Ascending aorta (tissue), 2 donors: ENCODE measurements at regions not wholly inside any gene's neighbourhood (a gene's known extent, or its start where the extent isn't known, plus 50 kb on each side); places are given as distances from the start of the nearest gene placed in this dataset.

Source experiments
- DNase-seq, 2 donors: peaks; one replicate each; pipeline ENCODE4 v3.0.0-alpha.2; 2019; ENCODE audit warnings: low spot score in 2 of 2
- H3K27ac ChIP-seq, 2 donors: fragments of 200-600 bp; sonication (generic); one replicate each; pipeline ENCODE4 v1.5.1; 2016 to 2017; ENCODE audit warnings: mild to moderate bottlenecking in 1 of 2
- H3K27me3 ChIP-seq: fragments of 200-600 bp; sonication (generic); one replicate; pipeline ENCODE4 v1.5.1; 2017
- H3K36me3 ChIP-seq, 2 donors: fragments of 200-600 bp; sonication (generic); one replicate each; pipeline ENCODE4 v1.5.1; 2016
- H3K4me1 ChIP-seq, 2 donors: fragments of 200-600 bp; sonication (generic); one replicate each; pipeline ENCODE4 v1.5.1; 2016 to 2017; ENCODE audit warnings: mild to moderate bottlenecking in 1 of 2
- H3K4me3 ChIP-seq, 2 donors: fragments of 200-600 bp; sonication (generic); one replicate each; pipeline ENCODE4 v1.5.1; 2016 to 2017; ENCODE audit warnings: mild to moderate bottlenecking in 1 of 2
- H3K9me3 ChIP-seq, 2 donors: fragments of 200-600 bp; sonication (generic); one replicate each; pipeline ENCODE4 v1.5.1; 2016
- CTCF ChIP-seq, 3 experiments: fragments of 200-600 bp in 2 of 3; fragments of 450-650 bp in 1 of 3; sonication (generic) in 2 of 3; IDR thresholded peaks; one replicate each; pipeline ENCODE4 v1.5.1; 2016 to 2019; ENCODE audit warnings: antibody characterized with exemption in 3 of 3, mild to moderate bottlenecking in 1 of 3, moderate library complexity in 1 of 3
- intact Hi-C: fragments of 100-400 bp; cut with DNase I; formaldehyde crosslinking; loops from one replicate; pipeline ENCODE4 v1.15.1; 2023

DNA sequence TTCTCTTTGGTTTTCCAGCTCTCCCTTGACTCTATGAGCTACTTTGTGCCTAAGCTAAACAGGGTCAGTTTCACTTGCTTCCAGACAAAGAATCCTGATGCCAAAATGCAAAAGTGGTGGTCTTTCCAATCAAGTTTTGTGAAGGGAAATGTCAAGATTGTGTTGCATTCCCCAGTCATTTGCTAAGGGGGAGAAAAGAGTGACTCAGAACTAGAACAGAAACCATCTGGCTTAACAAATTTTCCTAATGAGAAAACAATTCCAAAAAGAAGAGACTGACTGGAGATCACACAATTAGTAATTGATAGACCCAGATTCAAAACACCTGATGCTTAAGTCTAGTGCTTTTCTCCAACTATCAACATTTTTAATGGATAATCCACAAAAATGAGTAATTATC lies 235.1 kb upstream of the DIO2 start:
- intact Hi-C loops: no loop called here
- Histone ChIP-seq H3K27me3 (no peaks in the 10 kb centered on the region), H3K9me3 (no peaks in the 10 kb centered on the region), H3K4me3 (no peak overlapping the region), H3K36me3 (no peaks in the 10 kb centered on the region), H3K27ac (no peak overlapping the region), H3K4me1 (no peaks in the 10 kb centered on the region)
- TF ChIP-seq CTCF (IDR thresholded peaks at IDR 0.05): no peak
- no peak for DNase-seq

GRCh38 chr14:80445605-80446004 lies 234.3 kb upstream of the DIO2 start:
- DNase-seq: no peak
- H3K4me1 ChIP-seq: no peaks in the 10 kb centered on the region
- no peaks in the 10 kb centered on the region for H3K9me3 ChIP-seq
- no peak overlapping the region for H3K4me3 ChIP-seq
- no peak overlapping the region for H3K27ac ChIP-seq
- intact Hi-C loops: no loop called here
- no peaks in the 10 kb centered on the region for H3K36me3 ChIP-seq
- no peak for TF ChIP-seq CTCF (IDR thresholded peaks at IDR 0.05)
- no peaks in the 10 kb centered on the region for H3K27me3 ChIP-seq

- no peak overlapping the region for H3K4me3 ChIP-seq
- no peaks in the 10 kb centered on the region for H3K4me1 ChIP-seq
- no peak for DNase-seq
- peaks cover 0 to 8% of the 10 kb centered on the region in 2 donors for H3K9me3 ChIP-seq
- no peaks in the 10 kb centered on the region for H3K36me3 ChIP-seq
- TF ChIP-seq CTCF (IDR thresholded peaks at IDR 0.05): no peak
- intact Hi-C loops: no loop called here
- no peaks in the 10 kb centered on the region for H3K27me3 ChIP-seq
- H3K27ac ChIP-seq: no peak overlapping the region
These were observed 223.4 kb upstream of the DIO2 start for GRCh38 chr14:80434574-80435321.

DNA sequence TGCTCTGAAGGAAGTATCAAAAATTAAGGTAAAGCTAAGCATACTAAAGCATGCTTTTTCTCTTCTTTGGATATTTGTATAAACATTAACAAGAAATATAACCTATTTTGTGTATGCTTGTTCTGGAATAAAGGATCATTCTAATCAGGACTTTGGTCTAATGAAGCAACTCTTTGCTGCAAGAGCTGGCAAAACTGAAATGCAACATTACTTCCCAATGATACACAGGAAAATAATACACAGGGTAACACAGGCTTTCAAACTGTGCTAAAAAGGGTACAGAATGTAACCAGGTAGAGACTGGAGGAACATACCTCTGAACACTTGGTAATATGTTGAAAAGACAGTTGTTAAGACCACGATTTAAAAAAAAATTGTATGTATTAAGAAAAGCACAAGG lies 222.5 kb upstream of the DIO2 start:
- no peaks in the 10 kb centered on the region for H3K4me1 ChIP-seq
- no peak overlapping the region for H3K4me3 ChIP-seq
- intact Hi-C loops: no loop called here
- no peak for DNase-seq
- TF ChIP-seq CTCF (IDR thresholded peaks at IDR 0.05): no peak
- H3K9me3 ChIP-seq: no peaks in the 10 kb centered on the region
- H3K27ac ChIP-seq: no peak overlapping the region
- no peaks in the 10 kb centered on the region for H3K27me3 ChIP-seq
- H3K36me3 ChIP-seq: no peaks in the 10 kb centered on the region

DNA sequence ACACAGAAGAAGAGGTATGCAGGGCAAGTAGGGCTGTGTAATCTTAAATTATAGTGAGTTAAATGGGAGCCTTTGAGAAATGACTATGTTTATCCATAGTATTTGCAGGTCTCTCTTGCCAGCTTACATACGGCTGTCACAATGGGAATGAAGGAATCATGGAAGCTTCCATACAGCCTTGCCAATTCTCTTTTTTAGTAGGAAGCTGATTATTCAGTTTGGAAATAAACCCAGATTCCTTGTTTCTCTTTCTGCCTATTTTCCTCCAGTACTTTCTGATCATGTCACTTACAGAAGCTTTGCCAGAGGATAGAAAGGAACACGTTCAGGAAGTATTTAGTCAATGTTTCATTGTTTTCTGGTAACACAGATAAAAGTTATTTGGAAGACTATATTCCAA lies 217.4 kb upstream of the DIO2 start:
- DNase-seq: no peak
- Histone ChIP-seq H3K4me3 (no peak overlapping the region), H3K27ac (no peak overlapping the region), H3K4me1 (no peaks in the 10 kb centered on the region), H3K27me3 (no peaks in the 10 kb centered on the region), H3K9me3 (no peaks in the 10 kb centered on the region), H3K36me3 (no peaks in the 10 kb centered on the region)
- TF ChIP-seq CTCF (IDR thresholded peaks at IDR 0.05): no peak
- intact Hi-C loops: no loop called here

DNA sequence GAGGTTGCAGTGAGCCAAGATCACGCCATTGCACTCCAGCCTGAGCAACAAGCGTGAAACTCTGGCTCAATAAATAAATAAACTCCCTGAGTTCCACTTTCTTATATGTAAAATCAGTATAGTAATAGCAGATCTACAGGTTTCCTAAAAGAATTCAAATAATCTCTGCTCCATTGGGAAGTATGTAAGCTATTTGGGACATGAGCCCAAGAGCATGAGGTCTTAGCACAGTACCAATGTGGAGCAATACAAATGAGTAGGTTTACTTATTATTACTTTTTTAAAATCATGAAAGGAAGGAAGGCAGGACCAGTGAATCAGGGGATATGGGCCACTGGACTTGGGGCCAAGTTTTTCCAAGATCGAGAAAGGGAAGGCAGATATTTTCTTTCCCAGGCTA lies 216.9 kb upstream of the DIO2 start:
- no peaks in the 10 kb centered on the region for H3K9me3 ChIP-seq
- no peak for TF ChIP-seq CTCF (IDR thresholded peaks at IDR 0.05)

More for the DNA sequence above, 216.9 kb upstream of the DIO2 start:
- H3K36me3 ChIP-seq: no peaks in the 10 kb centered on the region
- no peak for DNase-seq
- H3K4me3 ChIP-seq: no peak overlapping the region
- H3K4me1 ChIP-seq: no peaks in the 10 kb centered on the region
- no peaks in the 10 kb centered on the region for H3K27me3 ChIP-seq
- H3K27ac ChIP-seq: no peak overlapping the region
- intact Hi-C loops: no loop called here
